ENCODE measurements at regions not wholly inside any gene's neighbourhood (a gene's known extent, or its start where the extent isn't known, plus 50 kb on each side); places are given as distances from the start of the nearest gene placed in this dataset.

DNA sequence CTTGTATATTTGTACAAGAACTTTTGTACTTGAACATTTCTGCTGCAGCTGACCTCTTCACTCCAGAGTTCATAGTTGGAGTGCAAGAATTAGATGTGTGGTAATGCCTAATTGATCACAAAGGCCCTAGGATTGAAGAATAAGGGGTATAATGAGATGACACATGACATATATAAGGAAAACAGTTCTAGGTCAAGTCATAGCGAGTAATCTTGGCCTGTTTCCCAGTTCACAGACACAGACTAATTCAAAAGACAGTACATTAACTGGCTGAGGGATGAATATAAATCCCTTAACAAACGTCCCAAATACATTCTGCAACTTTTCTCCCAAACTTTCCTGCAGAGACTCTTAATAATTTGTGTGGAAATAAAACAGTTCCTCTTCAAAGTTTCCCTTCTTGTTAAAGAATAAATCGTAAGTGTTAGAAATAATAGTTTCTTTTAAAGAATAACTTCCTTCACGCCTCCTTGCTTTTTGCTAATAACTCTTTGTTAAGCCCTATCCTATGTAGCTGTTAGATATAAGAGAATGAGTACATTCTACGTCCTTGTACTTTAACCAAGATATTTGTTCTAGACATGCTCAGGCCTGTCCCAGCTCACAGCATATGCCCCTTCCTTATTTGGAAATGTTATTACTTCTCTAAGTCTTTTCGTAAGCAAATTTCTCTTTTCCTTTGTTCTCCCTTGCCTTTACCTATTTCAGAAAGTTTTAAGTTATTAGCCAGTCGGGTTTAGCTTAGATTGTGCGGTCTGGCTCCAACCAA, 556.4 kb upstream of the CTNND2 start:
- TF ChIP-seq, protein P1, sequence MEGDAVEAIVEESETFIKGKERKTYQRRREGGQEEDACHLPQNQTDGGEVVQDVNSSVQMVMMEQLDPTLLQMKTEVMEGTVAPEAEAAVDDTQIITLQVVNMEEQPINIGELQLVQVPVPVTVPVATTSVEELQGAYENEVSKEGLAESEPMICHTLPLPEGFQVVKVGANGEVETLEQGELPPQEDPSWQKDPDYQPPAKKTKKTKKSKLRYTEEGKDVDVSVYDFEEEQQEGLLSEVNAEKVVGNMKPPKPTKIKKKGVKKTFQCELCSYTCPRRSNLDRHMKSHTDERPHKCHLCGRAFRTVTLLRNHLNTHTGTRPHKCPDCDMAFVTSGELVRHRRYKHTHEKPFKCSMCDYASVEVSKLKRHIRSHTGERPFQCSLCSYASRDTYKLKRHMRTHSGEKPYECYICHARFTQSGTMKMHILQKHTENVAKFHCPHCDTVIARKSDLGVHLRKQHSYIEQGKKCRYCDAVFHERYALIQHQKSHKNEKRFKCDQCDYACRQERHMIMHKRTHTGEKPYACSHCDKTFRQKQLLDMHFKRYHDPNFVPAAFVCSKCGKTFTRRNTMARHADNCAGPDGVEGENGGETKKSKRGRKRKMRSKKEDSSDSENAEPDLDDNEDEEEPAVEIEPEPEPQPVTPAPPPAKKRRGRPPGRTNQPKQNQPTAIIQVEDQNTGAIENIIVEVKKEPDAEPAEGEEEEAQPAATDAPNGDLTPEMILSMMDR (IDR thresholded peaks at IDR 0.05 in 8 of 11, conservative IDR thresholded peaks at IDR 0.05 in 3 of 11), result no peak
- TF ChIP-seq POLR2A (IDR thresholded peaks at IDR 0.05) (no peak), POLR2AphosphoS5 (IDR thresholded peaks at IDR 0.05) (no peak)
